HG03135 (cell line): ENCODE measurements at regions not wholly inside any gene's neighbourhood (a gene's known extent, or its start where the extent isn't known, plus 50 kb on each side); places are given as distances from the start of the nearest gene placed in this dataset.
"Not testable (repeated sequence)": the region's sequence is repeated elsewhere in the genome, so short reads cannot be mapped to it uniquely, and the experiment has no call there.

ENCODE experiments used
- ATAC-seq: cut with Tn5 transposase; IDR thresholded peaks from one replicate; pipeline ENCODE4 v1.9.1; 2021; ENCODE audit warnings: mild to moderate bottlenecking, moderate library complexity; ENCODE audit not compliant: unreplicated experiment

- ATAC-seq = no peak
These were observed 110.0 kb upstream of the ZEB2 start for GRCh38 chr2:144629935-144630334.

GRCh38 chr2:144628566-144628965 is 108.6 kb upstream of the ZEB2 start:
- ATAC-seq = no peak

- ATAC-seq = no peak
These were observed 105.7 kb upstream of the ZEB2 start for GRCh38 chr2:144625626-144626025.

GRCh38 chr2:144625226-144625625 is 105.3 kb upstream of the ZEB2 start:
- no peak for ATAC-seq

- ATAC-seq = no peak
These were observed 104.5 kb upstream of the ZEB2 start for GRCh38 chr2:144624451-144624850.

GRCh38 chr2:144622373-144622772 is 102.5 kb upstream of the ZEB2 start:
- not testable (repeated sequence) for ATAC-seq

- ATAC-seq = no peak
These were observed 101.3 kb upstream of the ZEB2 start for GRCh38 chr2:144621266-144621665.

- no peak for ATAC-seq
These were observed 99.8 kb upstream of the ZEB2 start for GRCh38 chr2:144619760-144620159.

- ATAC-seq = not testable (repeated sequence)
These were observed 97.3 kb upstream of the ZEB2 start for GRCh38 chr2:144617171-144617570.

- no peak for ATAC-seq
These were observed 96.1 kb upstream of the ZEB2 start for GRCh38 chr2:144615866-144616565.

GRCh38 chr2:144607891-144608521 is 88.1 kb upstream of the ZEB2 start:
- ATAC-seq = no peak

GRCh38 chr2:144607099-144607498 is 87.2 kb upstream of the ZEB2 start:
- no peak for ATAC-seq

GRCh38 chr2:144606466-144607095 is 86.7 kb upstream of the ZEB2 start:
- ATAC-seq = no peak

GRCh38 chr2:144605231-144605840 is 85.4 kb upstream of the ZEB2 start:
- no peak for ATAC-seq

- no peak for ATAC-seq
These were observed 83.4 kb upstream of the ZEB2 start for GRCh38 chr2:144603334-144603733.

- no peak for ATAC-seq
These were observed 79.0 kb upstream of the ZEB2 start for GRCh38 chr2:144598906-144599305.

GRCh38 chr2:144597894-144598593 is 78.1 kb upstream of the ZEB2 start:
- ATAC-seq = no peak

GRCh38 chr2:144597388-144597787 is 77.5 kb upstream of the ZEB2 start:
- ATAC-seq = no peak

- ATAC-seq = peak; percentile 83
These were observed 76.4 kb upstream of the ZEB2 start for GRCh38 chr2:144596073-144596871.

- ATAC-seq = no peak
These were observed 75.8 kb upstream of the ZEB2 start for GRCh38 chr2:144595686-144596072.
